GM23338 (cell line): ENCODE measurements at regions not wholly inside any gene's neighbourhood (a gene's known extent, or its start where the extent isn't known, plus 50 kb on each side); places are given as distances from the start of the nearest gene placed in this dataset.

Experiments used
- ATAC-seq: fragments of 200-7000 bp; cut with Tn5 transposase; 3 replicates; pipeline ENCODE4 v1.9.1; 2020
- DNase-seq: peaks from one replicate; pipeline ENCODE4 v3.0.0-alpha.2; 2015; ENCODE audit warnings: low spot score
- H2AFZ ChIP-seq: fragments of 200-600 bp; sonication (generic); 2 replicates; pipeline ENCODE4 v1.8.0; 2016; ENCODE audit warnings: antibody characterized with exemption, mild to moderate bottlenecking, moderate library complexity
- H3F3A ChIP-seq: fragments of 200-600 bp; sonication (generic); replicated peaks from 2 replicates; pipeline ENCODE4 v1.8.0; 2017; ENCODE audit warnings: antibody characterized with exemption, mixed run types, low read depth
- H3K27ac ChIP-seq: fragments of 200-600 bp; sonication (generic); 2 replicates; pipeline ENCODE4 v1.6.1; 2016; ENCODE audit warnings: low read depth
- H3K27me3 ChIP-seq: fragments of 200-600 bp; sonication (generic); 2 replicates; pipeline ENCODE4 v1.8.0; 2016; ENCODE audit warnings: mild to moderate bottlenecking, mixed run types, moderate library complexity; ENCODE audit not compliant: insufficient read depth
- H3K36me3 ChIP-seq: fragments of 200-600 bp; sonication (generic); 2 replicates; pipeline ENCODE4 v1.8.0; 2016; ENCODE audit warnings: mild to moderate bottlenecking; ENCODE audit not compliant: insufficient read depth
- H3K4me1 ChIP-seq: fragments of 200-600 bp; sonication (generic); 2 replicates; pipeline ENCODE4 v1.8.0; 2016; ENCODE audit warnings: mild to moderate bottlenecking, moderate library complexity; ENCODE audit not compliant: insufficient read depth
- H3K4me2 ChIP-seq: fragments of 200-600 bp; sonication (generic); 2 replicates; pipeline ENCODE4 v1.7.1; 2017; ENCODE audit warnings: mixed run types
- H3K4me3 ChIP-seq: fragments of 200-600 bp; sonication (generic); 2 replicates; pipeline ENCODE4 v1.6.1; 2016; ENCODE audit warnings: mixed run types
- H3K79me2 ChIP-seq: fragments of 200-600 bp; sonication (generic); replicated peaks from 2 replicates; pipeline ENCODE4 v1.8.0; 2017; ENCODE audit warnings: mild to moderate bottlenecking; ENCODE audit not compliant: insufficient read depth
- H3K9me2 ChIP-seq: fragments of 200-600 bp; sonication (generic); 2 replicates; pipeline ENCODE4 v1.8.0; 2017; ENCODE audit not compliant: insufficient read depth
- H4K20me1 ChIP-seq: fragments of 200-600 bp; sonication (generic); replicated peaks from 2 replicates; pipeline ENCODE4 v1.8.0; 2017; ENCODE audit warnings: mild to moderate bottlenecking; ENCODE audit not compliant: insufficient read depth
- H3K27ac Mint-ChIP-seq: 2 replicates; pipeline ENCODE4 v1.8.0; 2020; ENCODE audit warnings: inconsistent platforms, mild to moderate bottlenecking, moderate library complexity, mixed read lengths
- H3K27me3 Mint-ChIP-seq: 3 replicates; pipeline ENCODE4 v1.8.0; 2022; ENCODE audit warnings: low read depth, mild to moderate bottlenecking, moderate library complexity, mixed read lengths, inconsistent platforms; ENCODE audit not compliant: insufficient read depth, poor library complexity
- H3K36me3 Mint-ChIP-seq: 3 replicates; pipeline ENCODE4 v1.8.0; 2021; ENCODE audit warnings: low read depth, mild to moderate bottlenecking, inconsistent platforms, moderate library complexity, mixed read lengths
- H3K4me1 Mint-ChIP-seq: 3 replicates; pipeline ENCODE4 v1.8.0; 2020; ENCODE audit warnings: mild to moderate bottlenecking, inconsistent platforms, mixed read lengths
- H3K4me3 Mint-ChIP-seq: 3 replicates; pipeline ENCODE4 v1.8.0; 2021; ENCODE audit warnings: moderate library complexity, mild to moderate bottlenecking, inconsistent platforms, mixed read lengths
- H3K9me3 Mint-ChIP-seq: 3 replicates; pipeline ENCODE4 v1.8.0; 2020; ENCODE audit warnings: moderate library complexity, mild to moderate bottlenecking, inconsistent platforms, mixed read lengths
- CREB1 ChIP-seq: fragments of 250-450 bp; sonication (Bioruptor Pico); IDR thresholded peaks from 2 replicates; pipeline ENCODE4 v1.5.0; 2020; ENCODE audit warnings: low read depth, mild to moderate bottlenecking, moderate library complexity
- CTCF ChIP-seq, 2 experiments: fragments of 200-600 bp in 1 of 2; sonication (generic) in 1 of 2; conservative IDR thresholded peaks; 2 replicates each; pipeline versions ENCODE4 v1.5.1 to v1.6.1; 2016 to 2017; ENCODE audit warnings: antibody characterized with exemption in 2 of 2, low read depth in 2 of 2, mild to moderate bottlenecking in 2 of 2, moderate library complexity in 1 of 2
- EZH2 ChIP-seq: fragments of 200-600 bp; sonication (generic); IDR thresholded peaks from one replicate; pipeline ENCODE4 v1.8.0; 2017; ENCODE audit warnings: antibody characterized with exemption, mild to moderate bottlenecking, low read depth; ENCODE audit not compliant: unreplicated experiment
- EZH2phosphoT487 ChIP-seq: fragments of 200-600 bp; sonication (generic); IDR thresholded peaks from one replicate; pipeline ENCODE4 v1.8.1; 2018; ENCODE audit warnings: antibody characterized with exemption; ENCODE audit not compliant: unreplicated experiment
- JUNB ChIP-seq: IDR thresholded peaks from one replicate; pipeline ENCODE4 v1.6.1; 2016; ENCODE audit warnings: antibody characterized with exemption; ENCODE audit not compliant: unreplicated experiment
- NANOG ChIP-seq: IDR thresholded peaks from 2 replicates; pipeline ENCODE4 v1.6.1; 2016; ENCODE audit warnings: antibody characterized with exemption, borderline replicate concordance
- POLR2AphosphoS5 ChIP-seq: IDR thresholded peaks from 2 replicates; pipeline ENCODE4 v1.6.1; 2016; ENCODE audit warnings: antibody characterized with exemption, low read depth
- REST ChIP-seq: IDR thresholded peaks from one replicate; pipeline ENCODE4 v1.6.1; 2018; ENCODE audit warnings: antibody characterized with exemption; ENCODE audit not compliant: unreplicated experiment
- STAT1 ChIP-seq: IDR thresholded peaks from one replicate; pipeline ENCODE4 v1.6.1; 2016; ENCODE audit warnings: antibody characterized with exemption; ENCODE audit not compliant: unreplicated experiment
- ZNF114 ChIP-seq: fragments of 250-450 bp; sonication (Bioruptor Pico); IDR thresholded peaks from 2 replicates; pipeline ENCODE4 v1.5.0; 2020; ENCODE audit warnings: mild to moderate bottlenecking, moderate library complexity
- ZNF331 ChIP-seq: fragments of 250-450 bp; sonication (Bioruptor Pico); IDR thresholded peaks from 2 replicates; pipeline ENCODE4 v1.5.0; 2020; ENCODE audit warnings: low read depth, mild to moderate bottlenecking, moderate library complexity
- TF ChIP-seq, protein P1 (sequence below): fragments of 250-450 bp; sonication (Bioruptor Pico); IDR thresholded peaks from 2 replicates; pipeline ENCODE4 v1.5.0; 2020; ENCODE audit warnings: mild to moderate bottlenecking, moderate library complexity
- TF ChIP-seq, protein P2 (sequence below): IDR thresholded peaks from 2 replicates; pipeline ENCODE4 v1.6.1; 2016; ENCODE audit warnings: antibody characterized with exemption

DNA sequence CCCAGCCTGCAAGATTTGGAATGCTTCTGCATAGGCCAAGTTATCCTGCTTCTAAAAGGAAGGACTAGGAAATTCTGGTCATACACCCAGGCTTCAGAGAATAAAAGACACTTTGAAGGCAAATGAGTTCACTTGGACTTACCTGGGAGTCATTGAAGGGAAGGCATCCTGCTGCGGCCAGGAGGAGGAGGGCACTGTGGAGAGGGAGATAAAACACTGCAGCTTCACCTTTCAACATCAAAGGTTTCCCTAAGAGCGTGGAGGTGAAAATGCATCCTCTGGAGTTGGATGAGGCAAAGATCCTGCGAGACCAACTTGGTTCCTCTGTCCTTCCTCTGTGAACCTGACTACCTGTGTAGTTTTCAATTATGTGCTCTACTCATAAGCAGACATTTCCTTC is 79.5 kb upstream of the RIOK3 start:
- Histone ChIP-seq H3K4me3 (no peak overlapping the region), H3K36me3 (no peaks in the 10 kb centered on the region), H3K4me1 (no peaks in the 10 kb centered on the region), H3K79me2 (no peaks in the 10 kb centered on the region), H4K20me1 (no peaks in the 10 kb centered on the region), H3K9me2 (no peaks in the 10 kb centered on the region), H3K27ac (no peak overlapping the region), H3K27me3 (no peaks in the 10 kb centered on the region), H3K4me2 (no peak overlapping the region), H2AFZ (no peak overlapping the region), H3F3A (no peaks in the 10 kb centered on the region)
- ATAC-seq (peak; percentile 79), DNase-seq (no peak)
- no peaks in the 10 kb centered on the region for H3K9me3 Mint-ChIP-seq
- no peaks in the 10 kb centered on the region for H3K27me3 Mint-ChIP-seq
- H3K4me1 Mint-ChIP-seq, result peaks cover 7% of the 10 kb centered on the region; the same call in 2 of the 3 replicates
- TF ChIP-seq POLR2AphosphoS5 (no peak), CREB1 (CRISPR knock-in tag) (no peak), NANOG (no peak), EZH2 (no peak), JUNB (no peak), ZNF331 (no peak), CTCF (conservative IDR thresholded peaks at IDR 0.05; ENCODE audit: low read depth in 2 of 2) (no peak), ZNF114 (CRISPR knock-in tag) (no peak), REST (no peak), EZH2phosphoT487 (no peak), STAT1 (no peak)
- TF ChIP-seq, protein P1, sequence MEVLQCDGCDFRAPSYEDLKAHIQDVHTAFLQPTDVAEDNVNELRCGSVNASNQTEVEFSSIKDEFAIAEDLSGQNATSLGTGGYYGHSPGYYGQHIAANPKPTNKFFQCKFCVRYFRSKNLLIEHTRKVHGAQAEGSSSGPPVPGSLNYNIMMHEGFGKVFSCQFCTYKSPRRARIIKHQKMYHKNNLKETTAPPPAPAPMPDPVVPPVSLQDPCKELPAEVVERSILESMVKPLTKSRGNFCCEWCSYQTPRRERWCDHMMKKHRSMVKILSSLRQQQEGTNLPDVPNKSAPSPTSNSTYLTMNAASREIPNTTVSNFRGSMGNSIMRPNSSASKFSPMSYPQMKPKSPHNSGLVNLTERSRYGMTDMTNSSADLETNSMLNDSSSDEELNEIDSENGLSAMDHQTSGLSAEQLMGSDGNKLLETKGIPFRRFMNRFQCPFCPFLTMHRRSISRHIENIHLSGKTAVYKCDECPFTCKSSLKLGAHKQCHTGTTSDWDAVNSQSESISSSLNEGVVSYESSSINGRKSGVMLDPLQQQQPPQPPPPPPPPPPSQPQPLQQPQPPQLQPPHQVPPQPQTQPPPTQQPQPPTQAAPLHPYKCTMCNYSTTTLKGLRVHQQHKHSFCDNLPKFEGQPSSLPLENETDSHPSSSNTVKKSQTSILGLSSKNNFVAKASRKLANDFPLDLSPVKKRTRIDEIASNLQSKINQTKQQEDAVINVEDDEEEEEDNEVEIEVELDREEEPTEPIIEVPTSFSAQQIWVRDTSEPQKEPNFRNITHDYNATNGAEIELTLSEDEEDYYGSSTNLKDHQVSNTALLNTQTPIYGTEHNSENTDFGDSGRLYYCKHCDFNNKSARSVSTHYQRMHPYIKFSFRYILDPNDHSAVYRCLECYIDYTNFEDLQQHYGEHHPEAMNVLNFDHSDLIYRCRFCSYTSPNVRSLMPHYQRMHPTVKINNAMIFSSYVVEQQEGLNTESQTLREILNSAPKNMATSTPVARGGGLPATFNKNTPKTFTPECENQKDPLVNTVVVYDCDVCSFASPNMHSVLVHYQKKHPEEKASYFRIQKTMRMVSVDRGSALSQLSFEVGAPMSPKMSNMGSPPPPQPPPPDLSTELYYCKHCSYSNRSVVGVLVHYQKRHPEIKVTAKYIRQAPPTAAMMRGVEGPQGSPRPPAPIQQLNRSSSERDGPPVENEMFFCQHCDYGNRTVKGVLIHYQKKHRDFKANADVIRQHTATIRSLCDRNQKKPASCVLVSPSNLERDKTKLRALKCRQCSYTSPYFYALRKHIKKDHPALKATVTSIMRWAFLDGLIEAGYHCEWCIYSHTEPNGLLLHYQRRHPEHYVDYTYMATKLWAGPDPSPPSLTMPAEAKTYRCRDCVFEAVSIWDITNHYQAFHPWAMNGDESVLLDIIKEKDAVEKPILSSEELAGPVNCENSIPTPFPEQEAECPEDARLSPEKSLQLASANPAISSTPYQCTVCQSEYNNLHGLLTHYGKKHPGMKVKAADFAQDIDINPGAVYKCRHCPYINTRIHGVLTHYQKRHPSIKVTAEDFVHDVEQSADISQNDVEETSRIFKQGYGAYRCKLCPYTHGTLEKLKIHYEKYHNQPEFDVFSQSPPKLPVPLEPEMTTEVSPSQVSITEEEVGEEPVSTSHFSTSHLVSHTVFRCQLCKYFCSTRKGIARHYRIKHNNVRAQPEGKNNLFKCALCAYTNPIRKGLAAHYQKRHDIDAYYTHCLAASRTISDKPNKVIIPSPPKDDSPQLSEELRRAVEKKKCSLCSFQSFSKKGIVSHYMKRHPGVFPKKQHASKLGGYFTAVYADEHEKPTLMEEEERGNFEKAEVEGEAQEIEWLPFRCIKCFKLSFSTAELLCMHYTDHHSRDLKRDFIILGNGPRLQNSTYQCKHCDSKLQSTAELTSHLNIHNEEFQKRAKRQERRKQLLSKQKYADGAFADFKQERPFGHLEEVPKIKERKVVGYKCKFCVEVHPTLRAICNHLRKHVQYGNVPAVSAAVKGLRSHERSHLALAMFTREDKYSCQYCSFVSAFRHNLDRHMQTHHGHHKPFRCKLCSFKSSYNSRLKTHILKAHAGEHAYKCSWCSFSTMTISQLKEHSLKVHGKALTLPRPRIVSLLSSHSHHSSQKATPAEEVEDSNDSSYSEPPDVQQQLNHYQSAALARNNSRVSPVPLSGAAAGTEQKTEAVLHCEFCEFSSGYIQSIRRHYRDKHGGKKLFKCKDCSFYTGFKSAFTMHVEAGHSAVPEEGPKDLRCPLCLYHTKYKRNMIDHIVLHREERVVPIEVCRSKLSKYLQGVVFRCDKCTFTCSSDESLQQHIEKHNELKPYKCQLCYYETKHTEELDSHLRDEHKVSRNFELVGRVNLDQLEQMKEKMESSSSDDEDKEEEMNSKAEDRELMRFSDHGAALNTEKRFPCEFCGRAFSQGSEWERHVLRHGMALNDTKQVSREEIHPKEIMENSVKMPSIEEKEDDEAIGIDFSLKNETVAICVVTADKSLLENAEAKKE (CRISPR knock-in tag), result no peak
- TF ChIP-seq, protein P2, sequence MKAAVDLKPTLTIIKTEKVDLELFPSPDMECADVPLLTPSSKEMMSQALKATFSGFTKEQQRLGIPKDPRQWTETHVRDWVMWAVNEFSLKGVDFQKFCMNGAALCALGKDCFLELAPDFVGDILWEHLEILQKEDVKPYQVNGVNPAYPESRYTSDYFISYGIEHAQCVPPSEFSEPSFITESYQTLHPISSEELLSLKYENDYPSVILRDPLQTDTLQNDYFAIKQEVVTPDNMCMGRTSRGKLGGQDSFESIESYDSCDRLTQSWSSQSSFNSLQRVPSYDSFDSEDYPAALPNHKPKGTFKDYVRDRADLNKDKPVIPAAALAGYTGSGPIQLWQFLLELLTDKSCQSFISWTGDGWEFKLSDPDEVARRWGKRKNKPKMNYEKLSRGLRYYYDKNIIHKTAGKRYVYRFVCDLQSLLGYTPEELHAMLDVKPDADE, result no peak
- H3K4me3 Mint-ChIP-seq, result no peak overlapping the region
- H3K27ac Mint-ChIP-seq, result no peak overlapping the region
- peaks cover 3% of the 10 kb centered on the region; the same call in 1 of the 3 replicates for H3K36me3 Mint-ChIP-seq
